ENCODE measurements at regions not wholly inside any gene's neighbourhood (a gene's known extent, or its start where the extent isn't known, plus 50 kb on each side); places are given as distances from the start of the nearest gene placed in this dataset.

DNA sequence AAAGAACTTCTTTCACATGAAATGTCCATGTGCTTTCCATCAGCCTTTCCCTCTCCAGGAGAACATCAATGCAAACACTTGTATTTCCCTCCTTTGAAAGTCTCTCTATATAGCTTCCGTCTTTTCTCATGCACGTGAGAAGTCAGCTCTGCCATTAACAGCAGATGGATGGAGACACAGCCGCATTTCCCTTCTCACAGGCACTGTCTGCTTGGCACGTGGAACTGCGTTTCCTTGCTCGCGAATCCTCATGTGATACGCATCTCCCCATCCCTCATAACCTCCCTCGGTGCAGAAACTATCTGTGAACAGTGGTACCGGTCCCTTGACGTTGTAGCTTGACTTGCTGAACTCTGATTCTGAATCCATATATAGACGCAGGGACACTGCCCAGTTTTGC lies 717.0 kb upstream of the RBFOX1 start:
- Histone ChIP-seq H3K9me3 (replicated peaks; ENCODE audit: control insufficient read depth, low read depth, low read length) (no peaks in the 10 kb centered on the region), H3K27me3 (ENCODE audit: control insufficient read depth, insufficient read depth, low read length) (no peaks in the 10 kb centered on the region)

DNA sequence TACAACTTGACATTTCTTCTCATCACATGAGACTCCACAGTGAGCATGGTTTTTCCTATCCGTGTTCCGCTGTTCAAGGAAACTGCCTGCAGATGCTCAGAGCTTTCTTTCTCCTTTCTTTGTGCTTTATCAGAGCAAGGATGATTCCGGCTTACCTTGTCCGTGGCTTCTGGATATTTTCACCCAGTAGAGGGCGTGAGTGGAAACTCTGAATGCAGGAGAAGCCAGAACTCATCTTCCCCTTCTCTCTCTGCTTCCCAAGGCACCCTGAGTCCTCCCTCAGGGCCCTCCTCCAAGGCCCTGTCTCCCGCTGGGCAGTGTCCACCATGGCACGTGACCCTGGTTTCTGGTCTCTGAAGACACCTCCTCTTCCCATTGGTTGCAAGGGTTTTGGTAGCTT lies 721.1 kb upstream of the RBFOX1 start:
- DNase-seq = no peak
- Histone ChIP-seq H3K4me3 (ENCODE audit: low read length) (no peak overlapping the region), H3K27me3 (ENCODE audit: control insufficient read depth, insufficient read depth, low read length) (no peaks in the 10 kb centered on the region), H3K36me3 (ENCODE audit: control insufficient read depth, insufficient read depth, low read length) (no peaks in the 10 kb centered on the region), H3K9me3 (replicated peaks; ENCODE audit: control insufficient read depth, low read depth, low read length) (no peaks in the 10 kb centered on the region), H3K4me1 (ENCODE audit: control insufficient read depth, insufficient read depth, low read length) (no peaks in the 10 kb centered on the region), H3K27ac (ENCODE audit: low read length) (no peak overlapping the region)
- 57% methylated on average over 3 of the region's 7 CpGs for WGBS (ENCODE audit: insufficient coverage)

More for the DNA sequence above, 717.0 kb upstream of the RBFOX1 start:
- no peaks in the 10 kb centered on the region for H3K4me1 ChIP-seq (ENCODE audit: control insufficient read depth, insufficient read depth, low read length)
- 50% methylated on average over 11 of the region's 12 CpGs for WGBS (ENCODE audit: insufficient coverage)
- DNase-seq = no peak
- no peak overlapping the region for H3K4me3 ChIP-seq (ENCODE audit: low read length)
- no peak overlapping the region for H3K27ac ChIP-seq (ENCODE audit: low read length)
- H3K36me3 ChIP-seq (ENCODE audit: control insufficient read depth, insufficient read depth, low read length) = no peaks in the 10 kb centered on the region

DNA sequence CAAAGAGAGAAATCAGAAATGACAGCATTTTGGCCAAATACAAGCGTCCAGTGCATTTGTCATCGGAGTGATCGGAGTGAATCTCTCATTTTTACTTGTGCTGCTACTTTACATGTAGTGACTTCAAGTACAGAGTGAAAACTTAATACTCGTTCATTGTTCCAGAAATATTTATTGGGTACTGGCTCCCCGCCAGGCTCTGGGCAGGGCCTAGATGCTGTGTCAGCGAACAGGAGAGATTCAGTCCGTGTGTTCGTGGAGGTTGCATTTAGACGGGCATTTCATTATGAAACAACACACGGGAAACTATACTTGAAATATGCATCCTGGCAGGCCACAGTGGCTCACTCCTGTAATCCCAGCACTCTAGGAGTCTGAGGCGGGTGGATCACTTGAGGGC lies 727.2 kb upstream of the RBFOX1 start:
- Histone ChIP-seq H3K4me1 (ENCODE audit: control insufficient read depth, insufficient read depth, low read length) (no peaks in the 10 kb centered on the region), H3K9me3 (replicated peaks; ENCODE audit: control insufficient read depth, low read depth, low read length) (no peaks in the 10 kb centered on the region), H3K36me3 (ENCODE audit: control insufficient read depth, insufficient read depth, low read length) (no peaks in the 10 kb centered on the region), H3K27ac (ENCODE audit: low read length) (no peak overlapping the region), H3K4me3 (ENCODE audit: low read length) (no peak overlapping the region), H3K27me3 (ENCODE audit: control insufficient read depth, insufficient read depth, low read length) (no peaks in the 10 kb centered on the region)
- DNase-seq = no peak
- WGBS (ENCODE audit: insufficient coverage) = 75% methylated on average over 7 of the region's 11 CpGs

DNA sequence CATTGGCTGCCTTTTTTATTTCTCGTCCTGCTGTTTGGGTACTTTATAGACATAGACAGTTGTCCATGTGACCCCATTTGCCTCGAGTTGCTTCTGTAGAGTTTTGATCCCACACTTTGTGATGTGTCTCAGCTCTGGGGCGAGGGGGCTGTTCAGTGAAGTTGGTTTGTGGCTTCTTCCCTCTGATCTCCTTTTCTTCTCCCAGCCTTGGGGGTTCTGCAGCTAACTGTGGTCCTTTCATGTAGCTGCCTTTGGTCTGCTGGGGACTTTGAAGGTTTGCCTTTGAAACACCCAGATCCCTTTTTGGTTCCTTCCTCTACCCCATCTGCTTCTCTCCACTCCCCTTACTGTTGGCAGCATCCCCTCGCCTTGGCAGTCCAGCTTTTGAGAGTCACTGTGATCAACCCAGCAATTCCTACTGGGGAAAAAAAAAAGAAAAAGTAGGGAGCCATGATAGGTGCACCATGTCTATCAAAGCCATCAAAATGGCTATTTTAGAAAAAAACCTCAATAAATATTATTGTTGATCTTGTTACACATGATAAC lies 728.8 kb upstream of the RBFOX1 start:
- WGBS (ENCODE audit: insufficient coverage) = 17% methylated on average over 2 of the region's 4 CpGs
- Histone ChIP-seq H3K36me3 (ENCODE audit: control insufficient read depth, insufficient read depth, low read length) (no peaks in the 10 kb centered on the region), H3K27me3 (ENCODE audit: control insufficient read depth, insufficient read depth, low read length) (no peaks in the 10 kb centered on the region), H3K27ac (ENCODE audit: low read length) (no peak overlapping the region), H3K4me3 (ENCODE audit: low read length) (no peak overlapping the region), H3K9me3 (replicated peaks; ENCODE audit: control insufficient read depth, low read depth, low read length) (no peaks in the 10 kb centered on the region), H3K4me1 (ENCODE audit: control insufficient read depth, insufficient read depth, low read length) (no peaks in the 10 kb centered on the region)
- DNase-seq = no peak

DNA sequence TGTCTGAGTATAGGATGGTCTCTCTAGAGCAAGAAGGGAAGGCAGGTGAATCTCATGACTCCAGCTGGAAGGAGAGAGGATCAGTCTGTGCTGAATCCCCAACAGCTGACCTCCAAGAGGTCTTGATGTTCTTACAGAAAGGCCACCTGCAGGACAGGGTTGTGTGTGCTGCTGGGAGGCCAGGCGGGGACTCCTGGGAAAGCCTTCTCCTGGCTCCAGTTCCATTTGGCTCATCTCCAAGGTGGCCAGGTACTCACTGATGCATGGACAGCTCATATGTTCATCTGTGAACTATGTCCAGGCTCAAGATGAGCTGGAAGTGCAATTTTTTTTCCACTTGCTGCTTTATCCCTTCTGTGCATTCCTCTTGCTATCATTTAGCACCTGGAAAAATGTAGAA lies 730.2 kb upstream of the RBFOX1 start:
- WGBS (ENCODE audit: insufficient coverage) = 50% methylated on average over 1 of the region's 1 CpG
- no peaks in the 10 kb centered on the region for H3K9me3 ChIP-seq (replicated peaks; ENCODE audit: control insufficient read depth, low read depth, low read length)
- no peaks in the 10 kb centered on the region for H3K4me1 ChIP-seq (ENCODE audit: control insufficient read depth, insufficient read depth, low read length)
- DNase-seq = peak; percentile 1
- H3K27ac ChIP-seq (ENCODE audit: low read length) = no peak overlapping the region
- no peaks in the 10 kb centered on the region for H3K27me3 ChIP-seq (ENCODE audit: control insufficient read depth, insufficient read depth, low read length)
- no peaks in the 10 kb centered on the region for H3K36me3 ChIP-seq (ENCODE audit: control insufficient read depth, insufficient read depth, low read length)
- no peak overlapping the region for H3K4me3 ChIP-seq (ENCODE audit: low read length)

DNA sequence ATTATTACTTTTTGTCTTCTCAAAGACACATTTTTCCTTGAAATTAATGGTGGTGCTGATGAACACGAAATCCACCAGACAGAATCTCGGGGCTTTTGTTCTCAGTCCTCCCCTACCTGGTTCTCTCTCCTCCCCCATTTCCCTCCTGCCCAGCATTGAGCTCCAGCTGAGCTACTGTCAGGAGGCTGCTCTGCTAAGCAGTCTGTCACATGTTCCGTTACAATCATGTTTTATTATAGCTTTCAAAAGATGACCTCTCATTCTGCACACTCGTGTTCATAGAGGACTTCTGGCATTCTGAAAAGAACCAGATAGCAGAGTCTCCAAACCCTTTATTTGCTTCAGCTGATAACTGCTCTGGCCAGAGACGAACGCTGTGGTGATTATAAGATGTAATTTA lies 732.5 kb upstream of the RBFOX1 start:
- Histone ChIP-seq H3K27me3 (ENCODE audit: control insufficient read depth, insufficient read depth, low read length) (no peaks in the 10 kb centered on the region), H3K36me3 (ENCODE audit: control insufficient read depth, insufficient read depth, low read length) (no peaks in the 10 kb centered on the region), H3K27ac (ENCODE audit: low read length) (no peak overlapping the region), H3K4me3 (ENCODE audit: low read length) (no peak overlapping the region), H3K9me3 (replicated peaks; ENCODE audit: control insufficient read depth, low read depth, low read length) (no peaks in the 10 kb centered on the region), H3K4me1 (ENCODE audit: control insufficient read depth, insufficient read depth, low read length) (no peaks in the 10 kb centered on the region)
- WGBS (ENCODE audit: insufficient coverage) = 34% methylated on average over 2 of the region's 6 CpGs
- no peak for DNase-seq

DNA sequence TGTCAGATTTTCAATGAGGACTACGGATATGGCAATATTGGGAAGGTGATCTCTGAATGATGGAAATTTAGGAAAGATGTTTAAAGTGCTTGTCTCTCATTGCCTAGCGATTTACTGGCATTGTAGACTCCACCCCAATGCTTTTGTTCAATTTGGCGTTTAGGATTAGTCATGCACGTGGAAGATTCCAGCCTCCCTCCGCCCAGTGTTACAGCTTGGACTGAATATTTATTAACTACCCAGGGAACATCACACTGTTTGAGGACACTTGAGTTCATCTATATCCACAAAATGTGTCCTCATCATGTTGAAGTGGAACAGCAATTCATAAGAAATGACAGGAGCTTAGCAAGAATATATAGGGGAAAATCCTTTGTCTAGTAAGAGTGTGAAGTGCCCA lies 738.8 kb upstream of the RBFOX1 start:
- 80% methylated on average over 3 of the region's 5 CpGs for WGBS (ENCODE audit: insufficient coverage)
- Histone ChIP-seq H3K27ac (ENCODE audit: low read length) (no peak overlapping the region), H3K9me3 (replicated peaks; ENCODE audit: control insufficient read depth, low read depth, low read length) (no peaks in the 10 kb centered on the region), H3K4me3 (ENCODE audit: low read length) (no peak overlapping the region), H3K4me1 (ENCODE audit: control insufficient read depth, insufficient read depth, low read length) (no peaks in the 10 kb centered on the region), H3K27me3 (ENCODE audit: control insufficient read depth, insufficient read depth, low read length) (no peaks in the 10 kb centered on the region), H3K36me3 (ENCODE audit: control insufficient read depth, insufficient read depth, low read length) (no peaks in the 10 kb centered on the region)
- DNase-seq = no peak

DNA sequence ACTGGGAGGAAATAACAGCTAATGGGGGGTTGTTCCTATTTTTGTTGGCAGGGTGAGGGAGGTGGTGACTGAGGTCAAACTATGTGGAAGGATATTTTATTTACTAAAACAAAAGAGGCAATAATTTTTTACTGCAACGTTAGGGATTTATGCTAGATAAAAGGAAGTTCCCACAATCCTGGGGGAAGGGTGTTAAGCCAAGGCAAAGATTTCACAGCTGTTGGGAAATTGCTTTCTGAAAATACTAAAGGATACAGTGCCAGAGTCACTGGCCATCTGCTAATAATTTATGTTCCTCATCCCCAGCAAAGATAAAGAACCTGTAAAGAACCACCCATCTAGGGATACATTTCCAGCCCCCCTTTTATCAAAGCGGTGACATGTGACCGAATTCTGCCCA lies 756.0 kb upstream of the RBFOX1 start:
- Histone ChIP-seq H3K4me3 (ENCODE audit: low read length) (no peak overlapping the region), H3K27ac (ENCODE audit: low read length) (no peak overlapping the region), H3K9me3 (replicated peaks; ENCODE audit: control insufficient read depth, low read depth, low read length) (no peaks in the 10 kb centered on the region), H3K4me1 (ENCODE audit: control insufficient read depth, insufficient read depth, low read length) (no peaks in the 10 kb centered on the region), H3K36me3 (ENCODE audit: control insufficient read depth, insufficient read depth, low read length) (no peaks in the 10 kb centered on the region), H3K27me3 (ENCODE audit: control insufficient read depth, insufficient read depth, low read length) (peaks cover 2% of the 10 kb centered on the region)
- peak; percentile 2 for DNase-seq
- WGBS (ENCODE audit: insufficient coverage) = 74% methylated on average over 2 of the region's 3 CpGs

DNA sequence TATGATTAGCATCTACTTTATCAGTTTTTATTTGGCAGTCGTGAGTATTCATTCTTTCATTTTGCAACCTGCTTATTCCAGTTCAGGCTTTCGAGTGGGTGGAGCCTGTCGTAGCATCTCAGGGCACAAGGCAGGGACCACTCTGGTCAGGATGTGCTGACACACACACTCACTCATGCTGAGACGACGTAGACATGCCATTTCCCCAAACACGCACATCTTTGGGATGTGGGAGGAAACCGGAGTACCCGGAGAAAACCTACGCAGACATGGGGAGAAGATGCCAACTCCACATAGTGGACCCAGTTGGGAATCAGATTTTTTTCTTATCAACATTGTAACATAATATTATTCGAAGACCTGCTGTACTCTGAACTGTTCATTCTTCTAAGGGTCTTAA lies 756.5 kb upstream of the RBFOX1 start:
- Histone ChIP-seq H3K4me1 (ENCODE audit: control insufficient read depth, insufficient read depth, low read length) (no peaks in the 10 kb centered on the region), H3K27me3 (ENCODE audit: control insufficient read depth, insufficient read depth, low read length) (peaks cover 3% of the 10 kb centered on the region), H3K36me3 (ENCODE audit: control insufficient read depth, insufficient read depth, low read length) (no peaks in the 10 kb centered on the region), H3K27ac (ENCODE audit: low read length) (no peak overlapping the region), H3K4me3 (ENCODE audit: low read length) (no peak overlapping the region), H3K9me3 (replicated peaks; ENCODE audit: control insufficient read depth, low read depth, low read length) (no peaks in the 10 kb centered on the region)
- no peak for DNase-seq
- WGBS (ENCODE audit: insufficient coverage) = 52% methylated on average over 4 of the region's 10 CpGs

DNA sequence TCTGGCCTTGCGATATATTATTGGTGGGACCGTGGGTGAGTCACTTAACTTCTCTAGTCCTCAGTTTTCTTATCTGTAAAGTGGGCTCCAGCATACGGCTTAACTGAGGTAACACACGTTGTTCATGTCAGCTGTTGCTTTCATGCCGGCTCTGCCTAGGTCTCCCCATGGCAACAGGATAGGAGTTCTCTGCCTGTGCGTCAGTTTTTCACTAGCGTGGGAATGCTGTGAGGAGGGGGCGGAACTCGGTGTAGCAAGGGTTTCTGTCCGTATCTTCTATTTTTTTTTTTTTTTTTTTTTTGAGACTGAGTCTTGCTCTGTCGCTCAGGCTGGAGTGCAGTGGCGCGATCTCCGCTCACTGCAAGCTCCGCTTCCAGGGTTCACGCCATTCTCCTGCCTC lies 758.5 kb upstream of the RBFOX1 start:
- Histone ChIP-seq H3K27ac (ENCODE audit: low read length) (no peak overlapping the region), H3K4me1 (ENCODE audit: control insufficient read depth, insufficient read depth, low read length) (no peaks in the 10 kb centered on the region), H3K27me3 (ENCODE audit: control insufficient read depth, insufficient read depth, low read length) (peaks cover 4% of the 10 kb centered on the region), H3K36me3 (ENCODE audit: control insufficient read depth, insufficient read depth, low read length) (no peaks in the 10 kb centered on the region), H3K4me3 (ENCODE audit: low read length) (no peak overlapping the region), H3K9me3 (replicated peaks; ENCODE audit: control insufficient read depth, low read depth, low read length) (no peaks in the 10 kb centered on the region)
- DNase-seq = no peak
- WGBS (ENCODE audit: insufficient coverage) = 90% methylated on average over 2 of the region's 16 CpGs

DNA sequence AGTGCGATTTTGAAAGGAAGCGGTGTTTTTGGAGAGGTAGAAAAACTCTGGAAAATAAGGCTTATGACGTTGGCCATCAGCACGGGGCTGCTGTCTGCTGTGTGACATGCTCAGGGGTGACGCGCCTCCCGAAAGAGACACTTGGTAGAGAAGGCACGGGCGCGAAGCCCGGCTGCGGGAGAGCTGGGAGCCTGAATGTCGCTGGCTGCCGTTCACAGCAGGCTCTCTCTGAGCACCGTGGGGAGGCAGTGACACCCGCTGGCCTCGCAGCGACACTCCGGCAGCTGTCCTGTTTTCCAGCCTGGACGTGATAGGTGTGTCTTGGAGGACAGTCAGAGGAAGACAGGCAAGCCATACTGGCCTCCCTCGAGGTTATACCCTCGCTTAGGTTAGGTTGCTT lies 759.1 kb upstream of the RBFOX1 start:
- no peaks in the 10 kb centered on the region for H3K36me3 ChIP-seq (ENCODE audit: control insufficient read depth, insufficient read depth, low read length)
- H3K4me1 ChIP-seq (ENCODE audit: control insufficient read depth, insufficient read depth, low read length) = no peaks in the 10 kb centered on the region
- H3K9me3 ChIP-seq (replicated peaks; ENCODE audit: control insufficient read depth, low read depth, low read length) = no peaks in the 10 kb centered on the region
- WGBS (ENCODE audit: insufficient coverage) = 13% methylated on average over 20 of the region's 22 CpGs
- DNase-seq = peak; percentile 4
- peaks cover 4% of the 10 kb centered on the region for H3K27me3 ChIP-seq (ENCODE audit: control insufficient read depth, insufficient read depth, low read length)
- H3K27ac ChIP-seq (ENCODE audit: low read length) = no peak overlapping the region
- H3K4me3 ChIP-seq (ENCODE audit: low read length) = no peak overlapping the region
